ENCODE measurements at regions not wholly inside any gene's neighbourhood (a gene's known extent, or its start where the extent isn't known, plus 50 kb on each side); places are given as distances from the start of the nearest gene placed in this dataset.

GRCh38 chr5:98570661-98571191, 202.7 kb upstream of the RGMB start:
- TF ChIP-seq POLR2AphosphoS5 (IDR thresholded peaks at IDR 0.05) (no peak), CTCF (IDR thresholded peaks at IDR 0.05) (no peak), POLR2A (IDR thresholded peaks at IDR 0.05; ENCODE audit: low read depth) (no peak)
